Hepatocyte (in vitro differentiated cells): ENCODE measurements at regions not wholly inside any gene's neighbourhood (a gene's known extent, or its start where the extent isn't known, plus 50 kb on each side); places are given as distances from the start of the nearest gene placed in this dataset.

ENCODE experiments used
- DNase-seq: peaks from one replicate; pipeline ENCODE4 v3.0.0-alpha.2; 2016; ENCODE audit warnings: low spot score
- H2AFZ ChIP-seq: fragments of 200-600 bp; sonication (generic); 2 replicates; pipeline ENCODE4 v1.6.0; 2016; ENCODE audit warnings: antibody characterized with exemption, mild to moderate bottlenecking
- H3K27ac ChIP-seq: fragments of 200-600 bp; sonication (generic); 2 replicates; pipeline ENCODE4 v1.5.1; 2016; ENCODE audit warnings: mild to moderate bottlenecking
- H3K27me3 ChIP-seq: fragments of 200-600 bp; sonication (generic); 2 replicates; pipeline ENCODE4 v1.6.1; 2016
- H3K36me3 ChIP-seq: fragments of 200-600 bp; sonication (generic); replicated peaks from 2 replicates; pipeline ENCODE4 v1.5.1; 2016; ENCODE audit warnings: low read depth; ENCODE audit not compliant: insufficient read depth
- H3K4me1 ChIP-seq: fragments of 200-600 bp; sonication (generic); 2 replicates; pipeline ENCODE4 v1.5.1; 2016; ENCODE audit warnings: mild to moderate bottlenecking, moderate library complexity; ENCODE audit not compliant: insufficient read depth
- H3K4me2 ChIP-seq: fragments of 200-600 bp; sonication (generic); 2 replicates; pipeline ENCODE4 v1.6.0; 2016
- H3K4me3 ChIP-seq: fragments of 200-600 bp; sonication (generic); 2 replicates; pipeline ENCODE4 v1.5.1; 2016; ENCODE audit warnings: mild to moderate bottlenecking
- H3K79me2 ChIP-seq: fragments of 200-600 bp; sonication (generic); 2 replicates; pipeline ENCODE4 v1.6.0; 2017; ENCODE audit warnings: mild to moderate bottlenecking
- H3K9me2 ChIP-seq: fragments of 200-600 bp; sonication (generic); replicated peaks from 2 replicates; pipeline ENCODE4 v1.6.0; 2017; ENCODE audit warnings: mild to moderate bottlenecking; ENCODE audit not compliant: insufficient read depth
- H3K9me3 ChIP-seq: fragments of 200-600 bp; sonication (generic); 2 replicates; pipeline ENCODE4 v1.5.1; 2016; ENCODE audit warnings: low read depth, mild to moderate bottlenecking
- H4K20me1 ChIP-seq: fragments of 200-600 bp; sonication (generic); 2 replicates; pipeline ENCODE4 v1.6.0; 2016; ENCODE audit warnings: mild to moderate bottlenecking; ENCODE audit not compliant: insufficient read depth, poor library complexity, severe bottlenecking
- EZH2 ChIP-seq: fragments of 200-600 bp; sonication (generic); IDR thresholded peaks from 2 replicates; pipeline ENCODE4 v1.6.1; 2016; ENCODE audit warnings: antibody characterized with exemption, mild to moderate bottlenecking, borderline replicate concordance
- EZH2phosphoT487 ChIP-seq: fragments of 200-600 bp; sonication (generic); IDR thresholded peaks from one replicate; pipeline ENCODE4 v1.6.1; 2018; ENCODE audit warnings: antibody characterized with exemption, mild to moderate bottlenecking, low read depth, moderate library complexity; ENCODE audit not compliant: unreplicated experiment, severe bottlenecking
- WGBS: methylation state at CpG from one replicate; pipeline ENCODE4 v1.1.6; 2016; ENCODE audit warnings: low lambda C conversion rate; ENCODE audit errors: missing lambda C conversion rate; 5-methylcytosine and 5-hydroxymethylcytosine counted together
- TF ChIP-seq, protein P1 (sequence below): fragments of 200-600 bp; sonication (generic); IDR thresholded peaks from 2 replicates; pipeline ENCODE4 v1.5.1; 2016; ENCODE audit warnings: antibody characterized with exemption, mild to moderate bottlenecking; ENCODE audit not compliant: poor library complexity

DNA sequence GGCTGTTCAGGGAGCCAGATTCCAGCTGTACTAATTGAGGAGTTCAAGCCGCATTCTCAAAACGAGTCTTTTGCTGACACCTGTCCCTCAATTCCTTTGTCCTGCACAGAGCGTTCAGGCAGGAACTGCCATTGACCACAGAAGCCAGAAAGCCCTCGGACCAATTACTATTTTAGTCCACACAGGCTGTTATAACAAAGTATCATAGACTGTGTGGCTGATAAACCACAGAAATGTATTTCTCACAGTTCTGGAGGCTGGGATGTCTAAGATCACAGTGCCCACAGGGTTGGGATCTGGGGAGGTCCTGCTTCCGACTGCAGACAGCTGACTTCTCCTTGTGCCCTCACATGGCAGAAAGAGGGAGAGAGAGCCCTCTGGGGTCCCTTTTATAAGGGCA lies 119.8 kb upstream of the ATP6AP2 start:
- no peak for DNase-seq
- whole genome bisulfite sequencing = 72% methylated on average over 5 of the region's 5 CpGs
- no peak overlapping the region for H3K27ac ChIP-seq
- H3K9me2 ChIP-seq = no peaks in the 10 kb centered on the region
- no peak overlapping the region for H2AFZ ChIP-seq
- no peak overlapping the region for H3K4me3 ChIP-seq
- no peak overlapping the region for H3K4me2 ChIP-seq
- no peaks in the 10 kb centered on the region for H3K36me3 ChIP-seq
- H3K9me3 ChIP-seq = no peaks in the 10 kb centered on the region
- no peaks in the 10 kb centered on the region for H3K27me3 ChIP-seq
- no peaks in the 10 kb centered on the region for H3K79me2 ChIP-seq
- TF ChIP-seq, protein P1, sequence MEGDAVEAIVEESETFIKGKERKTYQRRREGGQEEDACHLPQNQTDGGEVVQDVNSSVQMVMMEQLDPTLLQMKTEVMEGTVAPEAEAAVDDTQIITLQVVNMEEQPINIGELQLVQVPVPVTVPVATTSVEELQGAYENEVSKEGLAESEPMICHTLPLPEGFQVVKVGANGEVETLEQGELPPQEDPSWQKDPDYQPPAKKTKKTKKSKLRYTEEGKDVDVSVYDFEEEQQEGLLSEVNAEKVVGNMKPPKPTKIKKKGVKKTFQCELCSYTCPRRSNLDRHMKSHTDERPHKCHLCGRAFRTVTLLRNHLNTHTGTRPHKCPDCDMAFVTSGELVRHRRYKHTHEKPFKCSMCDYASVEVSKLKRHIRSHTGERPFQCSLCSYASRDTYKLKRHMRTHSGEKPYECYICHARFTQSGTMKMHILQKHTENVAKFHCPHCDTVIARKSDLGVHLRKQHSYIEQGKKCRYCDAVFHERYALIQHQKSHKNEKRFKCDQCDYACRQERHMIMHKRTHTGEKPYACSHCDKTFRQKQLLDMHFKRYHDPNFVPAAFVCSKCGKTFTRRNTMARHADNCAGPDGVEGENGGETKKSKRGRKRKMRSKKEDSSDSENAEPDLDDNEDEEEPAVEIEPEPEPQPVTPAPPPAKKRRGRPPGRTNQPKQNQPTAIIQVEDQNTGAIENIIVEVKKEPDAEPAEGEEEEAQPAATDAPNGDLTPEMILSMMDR = no peak
- TF ChIP-seq EZH2phosphoT487 = no peak
- TF ChIP-seq EZH2 = no peak
- H4K20me1 ChIP-seq = no peaks in the 10 kb centered on the region
- H3K4me1 ChIP-seq = no peaks in the 10 kb centered on the region

DNA sequence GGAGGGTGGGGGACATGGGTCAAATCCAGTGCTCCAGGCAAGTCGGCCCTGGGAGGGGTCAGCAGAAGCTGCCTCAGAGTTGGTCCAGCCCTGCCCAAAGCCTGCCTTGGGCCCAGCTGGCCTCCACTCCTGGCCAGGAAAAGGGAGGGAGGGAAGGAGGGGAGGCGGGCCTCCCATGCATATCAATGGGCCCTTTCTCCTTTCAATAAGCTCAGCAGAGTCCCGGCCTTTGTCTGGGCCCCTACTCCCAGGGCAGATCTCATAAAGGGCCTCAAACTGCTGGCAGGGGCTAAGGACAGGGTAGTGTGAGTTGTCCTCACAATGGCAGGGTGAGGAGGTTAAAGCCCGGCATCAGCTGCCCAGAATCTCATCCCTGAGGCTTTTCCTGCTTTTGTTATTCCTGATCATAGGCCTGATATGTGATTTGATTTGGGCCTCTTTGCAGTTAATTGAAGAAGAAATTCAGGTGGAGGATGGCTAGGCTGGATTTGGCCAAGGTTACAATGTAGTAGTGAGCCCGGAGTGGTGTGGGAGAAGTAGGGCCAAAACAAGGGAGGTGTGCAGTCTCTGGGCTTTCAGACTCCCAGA lies 121.1 kb upstream of the ATP6AP2 start:
- Histone ChIP-seq H3K4me2 (no peak overlapping the region), H2AFZ (no peak overlapping the region), H3K27ac (no peak overlapping the region), H3K36me3 (no peaks in the 10 kb centered on the region), H3K4me3 (no peak overlapping the region), H4K20me1 (no peaks in the 10 kb centered on the region), H3K27me3 (no peaks in the 10 kb centered on the region), H3K9me3 (no peaks in the 10 kb centered on the region), H3K79me2 (no peaks in the 10 kb centered on the region), H3K4me1 (no peaks in the 10 kb centered on the region), H3K9me2 (no peaks in the 10 kb centered on the region)
- no peak for DNase-seq
- TF ChIP-seq, protein P1 = no peak
- TF ChIP-seq EZH2phosphoT487 (no peak), EZH2 (no peak)
- 73% methylated on average over 5 of the region's 5 CpGs for WGBS

DNA sequence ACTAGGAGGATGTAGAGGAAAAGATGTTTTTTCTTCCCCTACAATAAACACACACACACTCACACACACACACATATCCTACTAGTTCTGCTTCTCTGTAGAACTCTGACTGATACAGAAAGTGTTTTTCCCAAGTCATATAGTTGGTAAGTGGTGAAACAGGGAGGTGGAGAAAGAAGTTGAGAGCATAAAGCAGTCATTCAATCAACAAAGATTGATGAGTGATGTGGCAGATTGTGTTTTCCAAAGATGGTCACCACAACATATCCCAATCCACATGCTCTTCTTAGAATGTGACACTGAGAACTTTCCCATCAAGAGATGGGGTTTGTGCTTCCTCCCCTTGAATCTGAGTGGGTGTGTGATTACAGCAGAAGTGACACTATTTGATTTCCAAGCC lies 123.4 kb upstream of the ATP6AP2 start:
- Histone ChIP-seq H3K9me3 (no peaks in the 10 kb centered on the region), H3K36me3 (no peaks in the 10 kb centered on the region), H4K20me1 (no peaks in the 10 kb centered on the region), H3K27ac (no peak overlapping the region), H3K4me1 (no peaks in the 10 kb centered on the region), H3K4me3 (no peak overlapping the region), H2AFZ (no peak overlapping the region), H3K4me2 (no peak overlapping the region), H3K9me2 (no peaks in the 10 kb centered on the region), H3K79me2 (no peaks in the 10 kb centered on the region), H3K27me3 (no peaks in the 10 kb centered on the region)
- TF ChIP-seq, protein P1 = no peak
- TF ChIP-seq EZH2 = no peak
- no peak for TF ChIP-seq EZH2phosphoT487
- DNase-seq = no peak

DNA sequence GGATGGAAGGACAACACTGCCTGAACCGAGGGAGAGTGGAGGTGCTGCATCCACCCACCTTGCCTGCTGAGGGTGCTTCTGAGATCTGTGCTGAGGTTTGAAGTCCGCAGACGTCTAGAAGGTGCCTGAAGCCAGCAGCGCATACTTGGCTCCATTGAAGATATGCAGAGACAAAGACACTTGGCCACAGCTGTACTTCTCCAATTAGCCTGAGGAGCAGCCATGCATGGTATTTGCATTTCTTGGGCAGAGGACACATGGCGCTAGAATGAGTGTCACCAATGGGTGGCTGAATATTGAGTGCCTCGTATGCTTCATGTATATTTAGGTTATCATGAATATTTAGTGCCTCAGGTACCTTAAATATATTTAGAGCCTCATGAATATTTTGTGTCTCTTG lies 128.7 kb upstream of the ATP6AP2 start:
- Histone ChIP-seq H3K4me3 (no peak overlapping the region), H3K27ac (no peak overlapping the region), H3K9me2 (no peaks in the 10 kb centered on the region), H3K4me2 (no peak overlapping the region), H2AFZ (no peak overlapping the region), H3K4me1 (no peaks in the 10 kb centered on the region), H3K9me3 (no peaks in the 10 kb centered on the region), H4K20me1 (no peaks in the 10 kb centered on the region), H3K79me2 (no peaks in the 10 kb centered on the region), H3K27me3 (no peaks in the 10 kb centered on the region), H3K36me3 (no peaks in the 10 kb centered on the region)
- no peak for DNase-seq
- WGBS = 89% methylated on average over 6 of the region's 6 CpGs
- TF ChIP-seq EZH2 (no peak), EZH2phosphoT487 (no peak)
- TF ChIP-seq, protein P1 = no peak
